ENCODE measurements at regions not wholly inside any gene's neighbourhood (a gene's known extent, or its start where the extent isn't known, plus 50 kb on each side); places are given as distances from the start of the nearest gene placed in this dataset.
A peak's percentile ranks its signal among the peaks of the same experiment; 100 is the strongest.

- Histone ChIP-seq H3K4me3 (no peak overlapping the region), H3K27me3 (no peaks in the 10 kb centered on the region), H3K9me3 (replicated peaks in 1 of 3) (no peaks in the 10 kb centered on the region), H3K36me3 (replicated peaks in 1 of 2) (no peaks in the 10 kb centered on the region), H3K4me1 (replicated peaks in 1 of 2) (no peaks in the 10 kb centered on the region), H3K27ac (no peak overlapping the region)
- TF ChIP-seq POLR2A (IDR thresholded peaks at IDR 0.05) (no peak), CTCF (IDR thresholded peaks at IDR 0.05) (no peak)
- intact Hi-C loops (cut with DNase I) = no loop called here
- DNase-seq = no peak
Measured at GRCh38 chr6:128808856-128809255, 74.1 kb upstream of the LAMA2 start.

GRCh38 chr6:128807577-128807976 lies 75.4 kb upstream of the LAMA2 start:
- Histone ChIP-seq H3K9me3 (replicated peaks in 1 of 3) (no peaks in the 10 kb centered on the region), H3K4me1 (replicated peaks in 1 of 2) (no peaks in the 10 kb centered on the region), H3K27ac (no peak overlapping the region), H3K27me3 (no peaks in the 10 kb centered on the region), H3K4me3 (no peak overlapping the region), H3K36me3 (replicated peaks in 1 of 2) (no peaks in the 10 kb centered on the region)
- intact Hi-C loops (cut with DNase I) = no loop called here
- 1 to 6% (median 2%) methylated on average over 2 of the region's 2 CpGs for WGBS, 4 donors
- no peak for DNase-seq
- TF ChIP-seq CTCF (IDR thresholded peaks at IDR 0.05) (peak in 3 of 6 experiments; percentile 29 to 43 (median 37)), POLR2A (IDR thresholded peaks at IDR 0.05) (no peak)

- Histone ChIP-seq H3K4me1 (replicated peaks in 1 of 2) (no peaks in the 10 kb centered on the region), H3K36me3 (replicated peaks in 1 of 2) (no peaks in the 10 kb centered on the region), H3K27me3 (no peaks in the 10 kb centered on the region), H3K9me3 (replicated peaks in 1 of 3) (no peaks in the 10 kb centered on the region), H3K27ac (no peak overlapping the region), H3K4me3 (no peak overlapping the region)
- intact Hi-C loops (cut with DNase I) = no loop called here
- TF ChIP-seq CTCF (IDR thresholded peaks at IDR 0.05) (no peak), POLR2A (IDR thresholded peaks at IDR 0.05) (no peak)
- DNase-seq = no peak
- 60 to 72% (median 66%) methylated on average over 3 of the region's 3 CpGs for WGBS, 4 donors
Measured at GRCh38 chr6:128806261-128806660, 76.7 kb upstream of the LAMA2 start.

GRCh38 chr6:128803911-128804310 lies 79.0 kb upstream of the LAMA2 start:
- H3K4me3 ChIP-seq = no peak overlapping the region
- intact Hi-C loops (cut with DNase I) = no loop called here
- no peaks in the 10 kb centered on the region for H3K4me1 ChIP-seq (replicated peaks in 1 of 2)
- H3K9me3 ChIP-seq (replicated peaks in 1 of 3) = no peaks in the 10 kb centered on the region
- no peak for TF ChIP-seq POLR2A (IDR thresholded peaks at IDR 0.05)
- no peak for TF ChIP-seq CTCF (IDR thresholded peaks at IDR 0.05)
- H3K27me3 ChIP-seq = no peaks in the 10 kb centered on the region
- no peak for DNase-seq
- 47 to 62% (median 61%) methylated on average over 3 of the region's 3 CpGs for WGBS, 4 donors
- H3K36me3 ChIP-seq (replicated peaks in 1 of 2) = no peaks in the 10 kb centered on the region
- H3K27ac ChIP-seq = no peak overlapping the region
